GM21619 (cell line): ENCODE measurements at regions not wholly inside any gene's neighbourhood (a gene's known extent, or its start where the extent isn't known, plus 50 kb on each side); places are given as distances from the start of the nearest gene placed in this dataset.
"Not testable (repeated sequence)": the region's sequence is repeated elsewhere in the genome, so short reads cannot be mapped to it uniquely, and the experiment has no call there.

Experiments used
- ATAC-seq: cut with Tn5 transposase; IDR thresholded peaks from one replicate; pipeline ENCODE4 v1.9.1; 2021; ENCODE audit not compliant: unreplicated experiment

DNA sequence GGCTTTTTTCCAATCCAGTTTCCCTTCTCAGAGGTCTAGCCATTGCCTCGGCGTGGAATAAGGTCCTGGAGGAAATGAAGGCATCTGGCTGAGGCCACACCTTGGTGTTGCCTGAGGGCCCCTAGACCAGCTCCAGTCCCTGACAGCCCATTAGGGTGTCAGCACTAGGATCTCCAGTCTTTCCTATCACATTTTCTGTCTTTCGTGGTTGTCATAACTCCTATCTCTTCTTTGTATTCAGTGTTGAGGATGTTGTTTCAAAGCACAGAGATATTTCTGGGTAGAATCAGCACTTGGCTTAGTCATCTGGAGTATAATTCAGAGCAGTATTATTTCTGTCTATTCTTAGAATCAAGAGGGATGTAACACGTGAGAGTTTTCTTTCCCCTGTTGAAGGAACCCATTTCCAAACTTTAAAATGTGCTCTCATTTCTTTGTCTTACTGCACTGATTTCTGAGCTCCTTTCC is 844.3 kb downstream of the KCNT2 start:
- no peak for ATAC-seq

DNA sequence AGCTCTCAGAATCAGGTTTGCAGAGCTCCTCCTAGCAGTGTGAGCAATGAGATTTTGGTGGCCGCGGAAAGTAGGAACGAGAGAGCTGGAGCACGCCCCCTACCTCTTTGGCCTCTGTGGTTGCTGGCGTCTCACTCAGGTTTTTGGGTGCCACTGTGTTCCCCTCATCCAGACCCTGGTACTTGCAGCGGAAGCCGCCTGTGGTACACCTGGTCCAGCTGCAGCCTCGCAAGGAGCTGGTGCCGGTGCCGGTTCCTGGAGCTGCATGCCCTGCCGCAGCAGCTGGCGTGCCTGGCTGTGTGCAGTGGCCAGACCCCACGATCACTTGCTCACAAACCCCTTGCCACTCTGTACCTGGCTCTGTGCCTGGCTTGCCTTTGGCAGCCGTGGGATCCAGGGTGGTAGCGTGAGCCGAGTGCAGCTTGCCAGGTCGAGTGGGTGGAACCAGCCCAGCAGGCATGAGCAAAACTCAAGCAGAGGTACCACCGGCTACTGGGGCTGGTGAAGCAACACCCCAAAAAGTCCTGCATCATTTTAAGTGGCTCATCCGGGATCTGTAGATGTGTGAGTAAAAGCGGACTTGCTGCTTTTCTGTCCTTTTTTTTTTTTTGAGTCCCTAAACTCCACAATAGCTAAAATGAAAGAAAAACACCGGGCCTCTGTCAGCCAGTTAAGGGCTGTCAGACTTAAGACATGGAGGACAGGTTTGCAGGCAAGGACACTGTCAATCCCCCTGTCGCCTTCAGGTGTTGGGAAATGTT is 844.9 kb downstream of the KCNT2 start:
- no peak for ATAC-seq

DNA sequence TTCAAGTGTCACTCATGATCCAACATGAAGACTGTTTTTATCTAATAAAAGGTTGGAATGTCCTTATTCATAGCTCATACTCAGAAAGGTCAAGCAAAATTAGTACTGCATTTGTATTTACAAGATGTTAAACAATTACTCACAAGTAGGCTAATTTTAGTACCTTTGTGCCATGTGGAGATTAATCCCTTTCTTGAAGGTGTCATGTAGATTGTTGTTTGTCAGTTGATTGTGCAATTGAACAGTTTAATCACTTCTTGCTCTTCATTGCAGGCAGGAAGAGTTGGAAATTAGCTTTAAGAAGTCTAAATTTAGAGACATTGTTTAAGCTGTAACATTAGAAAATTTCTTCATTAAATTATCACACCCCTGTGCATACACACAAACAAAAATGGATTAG is 847.1 kb downstream of the KCNT2 start:
- no peak for ATAC-seq

DNA sequence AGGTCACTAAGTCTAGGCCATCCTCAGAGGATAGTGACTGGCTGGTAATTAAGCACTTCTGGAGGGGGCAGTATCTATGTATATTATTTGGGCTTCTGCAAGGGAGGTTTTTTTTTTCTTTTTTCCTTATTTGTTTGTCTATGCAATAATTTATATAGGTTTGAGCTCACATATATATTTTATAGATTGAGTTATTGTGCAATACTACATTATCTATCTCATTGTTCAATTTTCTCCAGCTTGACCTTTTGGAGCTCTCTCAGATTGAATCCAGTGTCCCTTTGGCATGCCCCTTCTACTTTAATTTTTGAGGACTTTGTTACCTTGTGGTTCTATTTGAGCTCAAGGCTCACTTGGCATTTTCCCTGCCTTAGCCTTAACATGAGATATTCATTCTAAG is 852.1 kb downstream of the KCNT2 start:
- ATAC-seq, result no peak

DNA sequence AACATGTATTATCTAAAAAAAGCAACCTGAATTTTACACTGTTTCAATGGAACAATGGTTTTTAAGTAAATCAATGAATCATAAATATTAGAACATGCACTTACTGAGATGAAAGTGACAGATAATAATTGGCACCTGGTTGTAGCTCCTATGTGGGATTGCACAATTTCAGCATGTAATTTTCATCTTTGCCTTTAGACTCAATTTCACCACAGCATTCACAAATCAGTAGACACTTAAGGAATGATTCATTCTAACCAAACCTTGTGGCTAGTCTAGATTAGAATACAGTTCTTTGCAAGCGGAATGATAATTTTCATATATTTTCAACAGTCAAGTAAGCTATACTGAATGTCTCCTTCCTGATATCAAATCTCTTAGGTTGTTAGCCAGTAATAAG is 853.4 kb downstream of the KCNT2 start:
- no peak for ATAC-seq

DNA sequence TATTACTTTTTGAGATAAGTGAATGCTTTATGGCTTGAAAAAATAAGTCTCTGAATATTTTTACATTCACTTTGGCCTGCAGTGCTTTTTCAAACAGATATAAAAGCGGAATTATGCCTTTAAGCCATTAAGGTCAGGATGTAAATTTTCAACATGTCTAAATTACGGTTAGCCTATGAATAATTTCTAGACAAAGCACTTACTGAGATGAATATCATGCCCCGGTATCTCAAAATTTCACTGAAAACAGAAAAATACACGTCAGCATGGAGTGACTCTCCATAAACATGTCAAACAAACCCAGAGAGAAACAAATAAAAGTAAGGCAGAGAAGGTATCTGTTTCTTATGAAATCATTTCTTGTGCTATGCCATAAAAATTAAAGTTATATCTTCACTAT is 853.9 kb downstream of the KCNT2 start:
- ATAC-seq, result no peak

DNA sequence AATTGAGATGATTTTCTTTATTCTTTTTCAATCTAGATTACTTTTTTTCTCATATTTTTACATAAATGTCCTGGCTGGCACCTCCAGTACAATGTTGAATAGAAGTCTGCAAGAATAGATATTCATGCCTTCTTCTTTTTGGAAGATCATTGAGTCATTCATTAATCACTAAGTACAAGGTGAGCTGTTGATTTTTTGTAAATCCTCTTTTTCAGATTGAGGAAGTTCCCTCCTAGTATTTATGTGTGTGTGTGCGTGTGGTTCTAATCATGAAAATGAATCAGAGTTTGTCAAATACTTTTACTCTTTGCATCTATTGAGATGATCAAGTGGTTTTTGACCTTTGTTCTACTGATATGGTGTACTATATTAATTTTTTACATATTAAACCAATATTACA is 859.3 kb downstream of the KCNT2 start:
- ATAC-seq, result no peak

DNA sequence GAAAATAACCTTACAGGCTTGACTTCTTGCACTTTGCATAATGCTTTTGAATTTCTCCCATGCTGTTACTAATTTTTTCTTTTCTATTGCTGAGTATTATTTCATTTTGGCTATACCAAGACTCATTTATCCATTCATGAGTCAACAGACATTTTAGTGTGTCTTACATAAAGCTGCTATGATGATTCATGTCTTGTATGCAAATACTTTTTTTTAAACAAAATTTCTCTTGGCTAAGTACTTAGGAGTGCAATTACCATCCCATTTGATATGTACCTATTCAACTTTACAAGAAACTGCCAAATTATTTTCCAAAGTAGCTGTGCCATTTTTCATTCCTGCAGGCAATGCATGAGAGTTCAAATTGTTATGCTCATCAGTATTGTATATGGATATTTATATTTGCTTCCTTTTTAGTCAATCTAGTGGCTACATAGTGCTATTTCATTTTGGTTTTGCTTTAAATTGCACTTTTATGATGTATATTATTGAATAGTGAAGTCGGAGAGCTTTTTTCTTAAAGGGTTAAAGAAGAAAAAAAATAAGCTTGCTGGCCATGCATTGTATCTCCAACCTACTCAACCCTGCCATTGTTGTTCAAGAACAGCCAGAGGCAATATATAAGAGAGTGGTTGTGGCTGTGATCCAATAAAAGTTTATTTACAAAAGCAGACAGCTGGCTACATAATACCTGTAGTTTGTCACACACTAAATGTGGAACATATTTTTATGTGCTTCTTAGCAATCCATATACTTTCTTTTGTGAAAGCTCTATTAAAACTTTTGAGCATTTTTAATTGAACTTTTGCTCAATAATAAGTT is 862.8 kb downstream of the KCNT2 start:
- no peak for ATAC-seq

DNA sequence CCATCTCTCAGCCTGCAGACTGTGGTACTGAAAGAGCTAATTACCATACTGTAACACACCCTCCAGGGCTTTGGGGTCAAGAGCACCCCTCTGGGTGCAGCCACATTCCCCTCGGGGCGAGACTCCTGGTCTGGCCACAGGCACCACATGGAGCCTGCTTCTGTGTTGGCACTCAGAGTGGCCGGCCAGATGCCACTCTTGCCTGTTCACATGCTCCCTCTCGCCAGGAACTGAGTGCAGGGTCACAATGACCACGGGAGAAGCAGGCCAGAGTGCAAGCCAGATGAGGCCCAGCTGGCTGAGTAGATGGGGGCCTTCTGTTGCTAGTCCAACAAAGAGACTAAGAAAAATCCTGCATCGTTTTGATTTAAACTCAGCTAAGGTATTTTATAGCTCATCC is 864.0 kb downstream of the KCNT2 start:
- ATAC-seq, result no peak

DNA sequence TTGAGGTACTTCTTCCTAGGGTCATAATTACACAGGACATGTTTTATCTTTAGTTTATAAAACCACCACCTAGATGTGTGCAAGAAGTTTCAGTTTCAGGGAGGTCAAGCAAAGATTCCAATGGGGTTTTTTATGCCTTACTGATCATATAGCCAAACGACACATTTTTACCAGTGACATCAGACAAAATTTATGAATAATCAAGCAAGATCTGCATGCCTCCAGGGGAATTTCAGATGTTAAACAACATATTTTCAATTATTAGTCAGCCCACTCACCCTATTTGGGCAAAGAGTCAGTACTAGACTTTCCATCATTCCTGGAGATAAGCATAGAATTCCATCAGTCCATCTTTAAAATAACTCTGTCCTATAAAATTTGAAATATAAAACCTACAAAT is 867.4 kb downstream of the KCNT2 start:
- ATAC-seq, result no peak

DNA sequence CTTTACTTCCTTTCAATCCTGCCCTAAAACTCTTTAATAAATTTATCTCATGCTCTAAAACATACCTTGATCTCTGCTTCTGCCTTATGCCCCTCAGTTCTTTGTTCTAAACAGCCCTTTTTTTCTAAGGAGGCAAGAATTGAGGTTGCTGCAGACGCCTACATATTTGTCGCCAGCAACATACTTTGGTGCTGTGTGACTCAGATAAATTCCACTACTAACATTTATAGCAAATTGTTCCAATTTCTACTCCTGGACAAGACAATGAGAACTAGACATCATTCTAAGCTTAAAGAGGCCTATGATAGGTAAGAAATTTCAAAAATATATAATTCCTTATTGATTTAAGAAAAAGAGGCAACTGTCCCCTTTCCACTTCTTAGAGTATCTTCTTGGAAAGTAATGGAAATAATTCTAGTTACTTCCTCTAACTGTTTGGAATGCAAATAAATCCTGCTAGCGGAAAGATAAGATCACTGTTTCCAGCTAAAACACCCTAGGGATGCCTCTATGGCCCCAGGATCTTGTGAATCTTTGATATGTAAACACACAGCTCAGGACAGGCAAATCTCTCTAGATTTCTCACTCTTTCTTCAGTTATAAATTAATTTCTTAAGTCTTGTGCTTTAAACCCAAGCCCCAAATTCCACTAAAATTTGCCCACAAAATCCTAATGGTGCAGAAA is 869.1 kb downstream of the KCNT2 start:
- ATAC-seq, result no peak

DNA sequence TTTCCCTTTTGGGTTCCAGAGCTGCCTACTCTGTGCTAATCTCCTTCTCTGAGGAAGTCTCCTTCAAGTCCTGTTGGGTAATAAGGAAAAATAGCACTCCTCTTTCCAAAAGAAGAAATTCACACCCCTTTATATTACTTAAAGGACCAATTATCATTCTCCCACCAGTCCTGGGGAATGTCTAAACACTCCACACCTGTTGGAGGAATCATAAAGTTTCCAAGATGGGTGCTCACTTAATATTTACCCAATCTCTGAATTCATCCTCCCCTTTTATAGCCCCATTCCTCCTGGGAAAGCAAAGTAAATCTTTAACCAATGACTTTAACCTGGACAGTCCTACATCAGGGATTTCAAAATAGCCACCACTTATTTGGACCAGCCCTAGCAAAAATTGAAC is 873.1 kb downstream of the KCNT2 start:
- ATAC-seq, result no peak

DNA sequence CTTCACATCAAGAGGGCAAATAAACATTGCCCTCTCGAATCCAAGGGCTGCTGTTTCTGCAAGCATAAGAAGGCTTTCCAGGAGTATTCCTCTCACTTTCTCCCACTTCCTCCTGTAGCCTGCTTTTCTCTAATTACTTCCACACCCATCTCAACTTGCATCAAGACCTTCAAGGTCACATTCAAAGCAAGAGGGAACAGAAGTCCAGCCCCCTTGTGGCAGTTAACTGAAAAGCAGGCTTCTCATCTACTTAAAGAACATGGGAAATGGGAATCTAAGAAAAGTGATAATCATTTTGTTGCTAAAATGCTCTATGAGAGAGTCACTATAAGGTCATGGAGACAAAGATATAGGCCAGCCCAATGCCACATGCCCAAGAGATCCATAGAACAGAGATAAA is 874.4 kb downstream of the KCNT2 start:
- no peak for ATAC-seq

DNA sequence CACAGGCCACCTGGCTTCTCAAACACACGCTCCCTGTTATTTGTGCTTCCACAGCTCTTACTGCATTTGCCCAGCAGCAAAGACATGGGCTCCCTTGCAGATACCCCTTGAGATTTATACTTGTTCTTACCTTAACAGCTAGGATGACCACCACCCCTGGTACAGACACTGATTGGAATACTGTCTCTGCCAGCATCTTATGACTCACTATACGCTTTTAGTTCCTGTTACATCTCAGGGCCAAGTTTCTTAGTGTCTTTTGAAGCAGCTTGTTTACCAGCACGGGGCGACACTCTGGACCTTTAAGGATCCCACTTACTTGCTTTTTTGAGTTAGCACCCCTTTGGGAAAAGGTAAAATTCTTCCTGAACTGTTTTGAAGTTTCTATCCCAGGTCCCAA is 874.8 kb downstream of the KCNT2 start:
- no peak for ATAC-seq

DNA sequence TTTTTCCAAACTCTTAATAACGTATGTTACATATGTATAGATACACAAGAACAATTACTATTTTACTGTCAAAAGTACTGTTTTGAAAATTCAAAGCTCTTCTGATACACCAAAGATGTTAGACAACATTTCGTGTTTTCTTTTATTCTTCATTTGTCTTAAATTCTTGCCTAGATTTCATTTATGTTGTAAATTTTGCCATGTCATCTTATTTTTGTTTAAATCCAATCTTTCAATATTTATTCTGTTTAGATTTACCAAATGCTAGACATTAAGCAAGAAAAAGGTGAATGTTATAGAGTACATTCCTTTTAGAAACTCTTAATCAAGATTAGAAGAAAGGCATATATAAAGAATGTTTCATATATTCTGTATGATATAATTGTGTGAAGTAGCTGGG is 876.9 kb downstream of the KCNT2 start:
- ATAC-seq, result no peak

DNA sequence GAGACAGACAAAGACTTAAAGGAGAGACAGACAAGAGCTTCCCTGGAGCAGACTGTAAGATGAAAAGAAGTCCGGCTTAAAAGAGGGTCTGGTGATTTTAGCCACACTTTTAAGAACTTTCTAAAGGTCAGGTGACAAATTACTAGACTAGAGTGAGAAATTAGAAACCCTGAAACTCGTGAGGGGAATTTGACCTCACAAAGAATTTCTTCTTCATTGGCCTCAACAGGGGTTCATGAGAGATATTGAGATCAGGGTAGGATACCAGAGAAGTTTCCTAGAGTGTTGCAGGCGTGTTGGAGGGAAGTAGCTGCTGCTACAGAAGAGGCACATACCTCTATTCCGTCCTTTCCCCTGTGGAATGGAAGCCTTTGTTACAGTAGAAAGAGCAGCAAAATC is 884.4 kb downstream of the KCNT2 start:
- ATAC-seq, result no peak

DNA sequence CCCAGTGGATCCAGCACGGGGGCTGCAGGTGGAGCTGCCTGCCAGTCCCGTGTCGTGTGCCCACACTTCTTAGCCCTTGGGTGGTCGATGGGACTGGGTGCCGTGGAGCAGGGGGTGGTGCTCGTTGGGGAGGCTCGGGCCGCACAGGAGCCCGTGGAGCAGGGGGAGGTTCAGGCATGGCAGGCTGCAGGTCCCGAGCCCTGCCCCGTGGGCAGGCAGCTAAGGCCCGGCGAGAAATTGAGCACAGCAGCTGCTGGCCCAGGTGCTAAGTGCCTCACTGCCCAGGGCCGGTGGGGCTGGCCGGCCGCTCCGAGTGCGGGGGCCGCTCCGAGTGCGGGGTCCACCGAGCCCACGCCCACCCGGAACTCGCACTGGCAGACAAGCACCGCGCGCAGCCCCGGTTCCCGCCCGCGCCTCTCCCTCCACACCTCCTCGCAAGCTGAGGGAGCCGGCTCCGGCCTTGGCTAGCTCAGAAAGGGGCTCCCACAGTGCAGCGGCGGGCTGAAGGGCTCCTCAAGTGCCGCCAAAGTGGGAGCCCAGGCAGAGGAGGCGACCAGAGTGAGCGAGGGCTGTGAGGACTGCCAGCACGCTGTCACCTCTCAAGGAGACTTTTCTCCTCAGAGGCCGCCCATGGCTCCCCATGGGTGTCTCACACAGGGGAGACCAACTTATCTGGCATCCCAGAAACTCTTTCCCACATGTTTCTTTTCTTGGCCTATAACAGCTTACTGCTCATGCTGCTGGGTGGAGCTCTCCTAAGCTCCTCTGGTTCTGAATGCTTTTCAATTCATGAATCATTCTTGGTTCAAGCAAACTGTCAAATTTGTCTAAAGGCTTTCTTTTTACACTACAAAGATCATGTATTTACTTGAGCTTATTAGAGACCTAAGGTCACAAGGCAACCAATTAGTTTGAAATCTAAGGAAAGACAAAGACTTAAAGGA is 885.1 kb downstream of the KCNT2 start:
- ATAC-seq, result not testable (repeated sequence)

DNA sequence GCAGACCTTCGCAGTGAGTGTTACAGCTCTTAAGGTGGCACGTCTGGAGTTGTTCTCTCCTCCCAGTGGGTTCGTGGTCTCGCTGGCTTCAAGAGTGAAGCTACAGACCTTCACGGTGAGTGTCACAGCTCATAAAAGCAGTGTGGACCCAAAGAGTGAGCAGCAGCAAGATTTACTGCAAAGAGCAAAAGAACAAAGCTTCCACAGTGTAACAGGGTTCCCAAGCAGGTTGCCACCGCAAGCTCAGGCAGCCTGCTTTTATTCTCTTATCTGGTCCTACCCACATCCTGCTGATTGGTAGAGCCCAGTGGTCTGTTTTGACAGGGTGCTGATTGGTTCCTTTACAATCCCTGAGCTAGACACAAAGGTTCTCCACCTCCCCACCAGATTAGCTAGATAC is 886.1 kb downstream of the KCNT2 start:
- not testable (repeated sequence) for ATAC-seq

DNA sequence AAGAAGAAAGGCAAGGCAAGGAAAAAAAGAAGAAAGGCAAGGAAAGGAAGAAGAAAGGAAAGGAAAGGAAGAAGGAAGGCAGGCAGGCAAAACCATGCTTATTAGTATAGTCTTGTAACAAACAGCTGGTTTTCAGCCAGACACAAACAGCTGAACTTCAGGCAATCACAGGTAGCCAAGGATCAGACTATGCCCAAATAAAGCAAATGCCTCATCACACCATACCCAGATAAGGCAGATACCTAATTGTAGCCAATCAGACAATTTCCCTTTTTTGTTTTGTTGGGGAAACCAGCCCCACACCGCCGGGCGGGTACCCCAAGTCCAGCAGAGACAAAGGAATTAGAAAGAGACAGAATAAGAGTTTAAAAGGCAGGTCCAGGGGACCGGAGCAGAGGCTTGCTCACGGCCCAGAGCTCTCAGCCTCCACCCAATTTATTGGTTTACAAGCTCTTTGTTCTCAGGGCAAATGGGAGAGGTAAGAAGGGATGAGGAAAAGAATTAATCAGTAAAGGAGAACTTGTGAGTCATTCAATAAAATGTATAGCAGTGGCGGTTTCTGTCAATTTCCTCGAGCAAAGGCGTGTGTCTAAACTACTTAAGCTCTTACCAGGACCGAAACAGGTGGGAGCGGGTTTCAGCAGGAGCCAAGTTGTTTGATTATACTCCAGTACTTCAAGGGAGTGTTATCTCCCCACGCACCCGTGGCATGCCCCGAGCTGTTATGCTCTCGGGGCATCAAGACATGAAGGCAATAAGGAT is 886.8 kb downstream of the KCNT2 start:
- no peak for ATAC-seq

DNA sequence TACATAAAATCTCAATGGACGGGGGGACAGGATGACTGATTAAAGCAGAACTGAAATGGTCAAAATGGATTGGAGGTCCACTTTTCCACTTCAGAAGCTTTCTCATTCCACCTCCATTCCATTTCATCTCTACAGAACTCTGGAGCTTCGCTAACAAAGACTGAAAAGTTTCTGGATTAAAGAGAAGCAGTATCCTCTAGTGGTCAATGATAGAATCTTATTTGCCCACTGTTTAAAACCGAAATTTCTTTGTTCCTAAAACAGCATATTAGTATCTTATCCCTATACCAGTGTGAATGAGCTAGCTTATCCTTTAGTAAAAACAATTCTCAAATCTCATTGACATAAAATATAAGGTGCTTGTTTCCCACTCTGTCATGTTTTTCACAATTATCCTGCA is 890.6 kb downstream of the KCNT2 start:
- ATAC-seq, result no peak
